OCI-LY3 (cell line): ENCODE measurements at regions not wholly inside any gene's neighbourhood (a gene's known extent, or its start where the extent isn't known, plus 50 kb on each side); places are given as distances from the start of the nearest gene placed in this dataset.

Source experiments
- EZH2phosphoT487 ChIP-seq: fragments of 200-600 bp; shearing (Covaris generic); IDR thresholded peaks from 2 replicates; pipeline ENCODE4 v1.6.1; 2018; ENCODE audit warnings: antibody characterized with exemption, mixed run types, low read depth
- TF ChIP-seq, protein P1 (sequence below): fragments of 200-600, 300-600 bp; sonication (generic); IDR thresholded peaks from 2 replicates; pipeline ENCODE4 v1.5.1; 2014; ENCODE audit warnings: antibody characterized with exemption, low read length, low read depth

DNA sequence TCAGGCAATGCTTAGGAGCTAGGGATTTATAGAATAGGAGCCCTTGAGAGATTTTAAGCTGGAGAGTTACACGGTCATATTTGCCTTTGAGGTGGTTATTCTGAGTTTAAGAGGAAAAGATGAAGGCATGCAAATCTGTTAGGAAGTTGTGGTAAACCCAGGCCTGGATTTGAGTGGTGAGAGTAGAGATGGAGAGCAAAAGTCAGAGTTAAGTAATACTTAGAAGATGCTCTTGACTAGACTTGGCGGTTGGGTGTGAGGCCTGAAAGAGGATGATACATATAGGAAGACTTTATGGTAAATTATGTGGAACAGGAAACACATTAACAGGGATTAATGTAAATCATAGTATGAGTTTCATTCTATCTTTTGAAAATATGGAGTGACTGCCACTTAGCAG, 136.0 kb upstream of the ARX start:
- TF ChIP-seq, protein P1, sequence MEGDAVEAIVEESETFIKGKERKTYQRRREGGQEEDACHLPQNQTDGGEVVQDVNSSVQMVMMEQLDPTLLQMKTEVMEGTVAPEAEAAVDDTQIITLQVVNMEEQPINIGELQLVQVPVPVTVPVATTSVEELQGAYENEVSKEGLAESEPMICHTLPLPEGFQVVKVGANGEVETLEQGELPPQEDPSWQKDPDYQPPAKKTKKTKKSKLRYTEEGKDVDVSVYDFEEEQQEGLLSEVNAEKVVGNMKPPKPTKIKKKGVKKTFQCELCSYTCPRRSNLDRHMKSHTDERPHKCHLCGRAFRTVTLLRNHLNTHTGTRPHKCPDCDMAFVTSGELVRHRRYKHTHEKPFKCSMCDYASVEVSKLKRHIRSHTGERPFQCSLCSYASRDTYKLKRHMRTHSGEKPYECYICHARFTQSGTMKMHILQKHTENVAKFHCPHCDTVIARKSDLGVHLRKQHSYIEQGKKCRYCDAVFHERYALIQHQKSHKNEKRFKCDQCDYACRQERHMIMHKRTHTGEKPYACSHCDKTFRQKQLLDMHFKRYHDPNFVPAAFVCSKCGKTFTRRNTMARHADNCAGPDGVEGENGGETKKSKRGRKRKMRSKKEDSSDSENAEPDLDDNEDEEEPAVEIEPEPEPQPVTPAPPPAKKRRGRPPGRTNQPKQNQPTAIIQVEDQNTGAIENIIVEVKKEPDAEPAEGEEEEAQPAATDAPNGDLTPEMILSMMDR, result no peak
- TF ChIP-seq EZH2phosphoT487, result no peak
